ENCODE measurements at regions not wholly inside any gene's neighbourhood (a gene's known extent, or its start where the extent isn't known, plus 50 kb on each side); places are given as distances from the start of the nearest gene placed in this dataset.

DNA sequence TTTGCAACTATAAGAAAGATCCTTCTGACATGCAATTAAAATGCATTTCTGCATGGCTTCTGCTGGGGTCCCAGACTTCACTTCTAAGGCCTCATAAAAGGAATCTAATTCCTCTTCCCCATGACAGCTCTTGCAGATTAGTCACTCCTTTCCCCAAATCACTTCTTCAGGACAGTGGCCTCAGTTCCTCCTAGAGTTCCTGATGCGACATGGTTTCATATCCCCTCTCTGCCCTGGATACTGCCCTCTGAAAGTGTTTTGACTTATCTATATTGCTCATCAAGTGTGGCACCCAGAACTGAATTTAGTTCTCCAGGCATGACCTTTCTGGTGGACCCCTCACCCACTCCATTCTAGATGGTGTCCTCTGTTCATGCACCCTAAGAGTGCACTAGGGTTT lies 238.1 kb downstream of the FOXO1 start:
- H3K4me3 ChIP-seq (ENCODE audit: low read depth, low read length), result no peak overlapping the region
- DNase-seq (ENCODE audit: low read depth), result no peak
- H3K36me3 ChIP-seq (ENCODE audit: control insufficient read depth, insufficient read depth, low read length), result no peaks in the 10 kb centered on the region
- TF ChIP-seq, protein P1, sequence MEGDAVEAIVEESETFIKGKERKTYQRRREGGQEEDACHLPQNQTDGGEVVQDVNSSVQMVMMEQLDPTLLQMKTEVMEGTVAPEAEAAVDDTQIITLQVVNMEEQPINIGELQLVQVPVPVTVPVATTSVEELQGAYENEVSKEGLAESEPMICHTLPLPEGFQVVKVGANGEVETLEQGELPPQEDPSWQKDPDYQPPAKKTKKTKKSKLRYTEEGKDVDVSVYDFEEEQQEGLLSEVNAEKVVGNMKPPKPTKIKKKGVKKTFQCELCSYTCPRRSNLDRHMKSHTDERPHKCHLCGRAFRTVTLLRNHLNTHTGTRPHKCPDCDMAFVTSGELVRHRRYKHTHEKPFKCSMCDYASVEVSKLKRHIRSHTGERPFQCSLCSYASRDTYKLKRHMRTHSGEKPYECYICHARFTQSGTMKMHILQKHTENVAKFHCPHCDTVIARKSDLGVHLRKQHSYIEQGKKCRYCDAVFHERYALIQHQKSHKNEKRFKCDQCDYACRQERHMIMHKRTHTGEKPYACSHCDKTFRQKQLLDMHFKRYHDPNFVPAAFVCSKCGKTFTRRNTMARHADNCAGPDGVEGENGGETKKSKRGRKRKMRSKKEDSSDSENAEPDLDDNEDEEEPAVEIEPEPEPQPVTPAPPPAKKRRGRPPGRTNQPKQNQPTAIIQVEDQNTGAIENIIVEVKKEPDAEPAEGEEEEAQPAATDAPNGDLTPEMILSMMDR (IDR thresholded peaks at IDR 0.05; ENCODE audit: insufficient read depth, low read length, poor library complexity, severe bottlenecking), result no peak
- H3K27me3 ChIP-seq (ENCODE audit: control insufficient read depth, insufficient read depth, low read length), result no peaks in the 10 kb centered on the region

DNA sequence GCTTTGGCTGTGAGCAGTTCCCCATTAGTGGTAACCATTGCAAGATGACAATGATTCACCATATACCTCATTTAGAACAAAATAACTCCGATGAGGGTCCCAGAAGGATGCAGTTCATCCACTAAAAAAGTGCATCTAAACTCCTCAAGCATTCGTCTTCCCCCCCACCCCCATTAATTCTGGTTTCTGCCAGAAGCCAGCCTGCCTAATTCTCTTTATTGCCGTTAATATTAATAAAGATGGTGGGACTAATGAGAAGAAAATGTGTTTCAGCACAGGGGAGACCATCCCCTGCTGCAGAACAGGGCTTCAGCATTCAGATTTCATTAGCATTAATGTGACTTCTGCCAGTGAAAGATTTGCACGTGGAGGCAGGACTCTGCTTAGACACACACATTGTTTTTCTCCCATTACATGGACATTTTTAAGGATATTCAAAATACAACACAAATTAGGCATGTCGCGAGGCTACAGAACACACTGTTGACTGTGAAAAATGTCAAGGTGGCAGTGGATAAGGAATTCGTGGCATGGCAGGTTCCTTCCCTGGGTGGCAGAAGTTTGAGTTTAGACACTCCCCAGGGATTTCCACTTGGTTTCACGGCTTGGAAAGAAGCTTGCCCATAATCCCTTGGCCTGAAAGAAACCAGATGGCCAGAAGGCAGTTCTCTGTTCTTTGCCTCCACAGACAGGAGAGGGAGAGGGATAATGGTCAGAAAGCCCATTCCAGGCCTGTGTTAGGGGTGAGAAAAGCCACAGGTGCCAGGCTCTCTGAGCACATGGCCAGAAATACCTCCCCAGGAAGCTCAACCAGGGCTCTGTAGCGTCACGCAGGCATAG lies 236.5 kb downstream of the FOXO1 start:
- Histone ChIP-seq H3K36me3 (ENCODE audit: control insufficient read depth, insufficient read depth, low read length) (no peaks in the 10 kb centered on the region), H3K4me3 (ENCODE audit: low read depth, low read length) (no peak overlapping the region), H3K27me3 (ENCODE audit: control insufficient read depth, insufficient read depth, low read length) (no peaks in the 10 kb centered on the region)
- no peak for DNase-seq (ENCODE audit: low read depth)
- TF ChIP-seq, protein P1 (IDR thresholded peaks at IDR 0.05; ENCODE audit: insufficient read depth, low read length, poor library complexity, severe bottlenecking), result no peak

DNA sequence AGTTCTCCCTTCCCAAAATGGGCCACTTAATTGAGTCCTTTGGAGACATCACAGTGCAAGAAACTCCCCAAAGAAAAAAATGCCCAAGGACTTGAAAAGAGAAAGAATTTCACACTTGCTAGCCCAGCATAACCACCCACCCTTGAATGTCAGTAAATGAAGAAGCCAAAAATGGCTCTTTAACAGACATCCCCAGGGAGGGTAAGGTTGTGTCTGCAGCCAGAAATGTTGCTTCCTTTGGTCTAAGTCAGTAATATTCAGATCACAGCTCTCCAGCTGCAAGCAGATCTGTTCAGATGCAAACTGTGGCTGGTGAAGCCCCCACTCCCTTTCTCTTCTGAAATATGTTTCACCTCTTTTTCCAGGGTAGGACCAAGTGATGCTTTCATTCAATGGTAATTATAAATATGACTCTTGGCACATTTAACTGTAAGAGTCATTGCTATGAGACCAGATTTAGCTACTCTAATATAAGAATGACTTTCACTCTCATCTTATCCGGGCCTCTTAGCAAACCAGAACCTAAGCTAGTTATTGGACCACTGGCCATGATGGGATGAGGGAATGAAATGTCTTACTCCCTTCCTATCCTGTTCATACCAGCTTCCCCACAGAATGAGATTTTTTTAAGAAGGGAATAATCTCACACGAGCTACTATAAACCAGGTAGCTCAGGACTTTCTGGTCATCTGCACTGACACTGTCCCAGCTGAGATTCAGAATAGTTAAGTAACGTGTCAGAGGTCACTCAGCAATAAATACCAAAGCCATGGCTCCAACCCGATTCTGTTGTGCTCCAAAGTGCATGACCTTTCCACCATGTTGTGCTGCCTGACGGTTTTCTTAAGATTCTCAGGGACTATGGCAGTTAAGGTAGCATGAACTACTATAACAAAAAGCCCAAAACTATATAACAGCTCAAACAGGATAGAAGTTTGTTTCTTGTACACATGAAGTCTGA lies 234.1 kb downstream of the FOXO1 start:
- Histone ChIP-seq H3K4me3 (ENCODE audit: low read depth, low read length) (no peak overlapping the region), H3K36me3 (ENCODE audit: control insufficient read depth, insufficient read depth, low read length) (no peaks in the 10 kb centered on the region), H3K27me3 (ENCODE audit: control insufficient read depth, insufficient read depth, low read length) (no peaks in the 10 kb centered on the region)
- TF ChIP-seq, protein P1 (IDR thresholded peaks at IDR 0.05; ENCODE audit: insufficient read depth, low read length, poor library complexity, severe bottlenecking), result no peak
- no peak for DNase-seq (ENCODE audit: low read depth)

DNA sequence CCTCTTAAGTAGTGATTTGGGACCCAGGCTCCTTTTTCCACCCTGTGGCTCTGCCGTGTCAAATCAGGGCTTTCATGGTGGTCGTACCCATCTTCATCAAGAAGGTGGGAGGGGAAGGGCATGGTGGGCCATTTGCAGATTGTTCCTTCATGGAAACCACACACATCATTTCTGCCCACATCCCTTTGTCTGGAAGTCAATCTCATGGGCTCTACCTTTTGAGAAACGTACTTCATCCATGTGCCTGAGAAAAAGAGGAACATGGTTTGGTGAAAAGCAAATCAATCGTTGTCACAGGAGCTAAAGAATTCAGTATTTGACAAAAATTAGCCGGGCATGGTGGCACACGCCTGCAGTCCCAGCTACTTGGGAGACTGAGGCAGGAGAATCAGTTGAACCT lies 233.4 kb downstream of the FOXO1 start:
- TF ChIP-seq, protein P1 (IDR thresholded peaks at IDR 0.05; ENCODE audit: insufficient read depth, low read length, poor library complexity, severe bottlenecking), result no peak
- H3K36me3 ChIP-seq (ENCODE audit: control insufficient read depth, insufficient read depth, low read length), result no peaks in the 10 kb centered on the region
- DNase-seq (ENCODE audit: low read depth), result no peak
- H3K27me3 ChIP-seq (ENCODE audit: control insufficient read depth, insufficient read depth, low read length), result no peaks in the 10 kb centered on the region
- H3K4me3 ChIP-seq (ENCODE audit: low read depth, low read length), result no peak overlapping the region

DNA sequence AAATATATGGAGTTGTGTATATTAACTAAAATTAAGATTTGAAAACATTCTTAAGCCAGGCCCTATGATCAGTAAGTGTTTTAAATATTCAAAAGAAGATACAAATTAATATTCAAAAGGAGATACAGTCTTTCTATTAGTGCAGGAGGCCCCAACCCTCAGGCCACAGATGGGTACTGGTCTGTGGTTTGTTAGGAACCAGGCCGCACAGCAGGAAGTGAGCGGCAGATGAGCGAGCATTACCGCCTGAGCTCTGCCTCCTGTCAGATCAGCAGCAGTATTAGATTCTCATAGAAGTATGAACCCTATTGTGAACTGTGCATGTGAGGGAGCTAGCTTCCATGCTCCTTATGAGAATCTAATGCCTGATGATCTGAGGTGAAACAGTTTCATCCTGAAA lies 232.9 kb downstream of the FOXO1 start:
- H3K36me3 ChIP-seq (ENCODE audit: control insufficient read depth, insufficient read depth, low read length), result no peaks in the 10 kb centered on the region
- no peak overlapping the region for H3K4me3 ChIP-seq (ENCODE audit: low read depth, low read length)
- no peak for DNase-seq (ENCODE audit: low read depth)
- TF ChIP-seq, protein P1 (IDR thresholded peaks at IDR 0.05; ENCODE audit: insufficient read depth, low read length, poor library complexity, severe bottlenecking), result no peak
- no peaks in the 10 kb centered on the region for H3K27me3 ChIP-seq (ENCODE audit: control insufficient read depth, insufficient read depth, low read length)

Measured in kidney epithelial cell (primary cell).